ENCODE measurements at regions not wholly inside any gene's neighbourhood (a gene's known extent, or its start where the extent isn't known, plus 50 kb on each side); places are given as distances from the start of the nearest gene placed in this dataset.

DNA sequence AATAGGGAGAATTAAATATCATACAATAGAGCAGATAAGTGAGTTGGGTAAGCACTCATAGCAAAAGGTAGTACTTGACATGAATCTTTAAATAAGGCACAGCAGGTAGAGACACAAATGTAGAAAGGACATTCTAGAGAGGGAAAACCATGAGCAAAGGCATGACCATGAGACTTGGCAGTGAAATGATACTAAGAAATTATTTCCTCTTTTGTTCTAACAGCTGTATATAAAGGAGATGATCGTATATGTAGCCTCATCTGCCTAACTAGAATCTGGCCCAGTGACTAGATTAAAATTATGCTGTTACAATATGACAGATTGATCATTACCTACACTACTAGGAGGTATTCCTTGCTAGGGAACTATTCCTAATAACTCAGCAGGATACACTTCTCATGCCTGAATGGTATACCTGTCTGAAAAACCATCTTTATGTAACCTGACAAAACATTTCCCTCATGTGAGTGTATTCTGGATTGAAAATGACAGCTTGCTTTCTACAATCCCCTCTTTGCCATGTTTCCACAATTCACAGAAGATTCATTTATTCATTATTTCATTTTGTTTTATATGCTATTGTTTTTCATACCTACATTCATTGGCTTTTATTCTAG lies 725.7 kb downstream of the C12orf50 start:
- TF ChIP-seq, protein P1, sequence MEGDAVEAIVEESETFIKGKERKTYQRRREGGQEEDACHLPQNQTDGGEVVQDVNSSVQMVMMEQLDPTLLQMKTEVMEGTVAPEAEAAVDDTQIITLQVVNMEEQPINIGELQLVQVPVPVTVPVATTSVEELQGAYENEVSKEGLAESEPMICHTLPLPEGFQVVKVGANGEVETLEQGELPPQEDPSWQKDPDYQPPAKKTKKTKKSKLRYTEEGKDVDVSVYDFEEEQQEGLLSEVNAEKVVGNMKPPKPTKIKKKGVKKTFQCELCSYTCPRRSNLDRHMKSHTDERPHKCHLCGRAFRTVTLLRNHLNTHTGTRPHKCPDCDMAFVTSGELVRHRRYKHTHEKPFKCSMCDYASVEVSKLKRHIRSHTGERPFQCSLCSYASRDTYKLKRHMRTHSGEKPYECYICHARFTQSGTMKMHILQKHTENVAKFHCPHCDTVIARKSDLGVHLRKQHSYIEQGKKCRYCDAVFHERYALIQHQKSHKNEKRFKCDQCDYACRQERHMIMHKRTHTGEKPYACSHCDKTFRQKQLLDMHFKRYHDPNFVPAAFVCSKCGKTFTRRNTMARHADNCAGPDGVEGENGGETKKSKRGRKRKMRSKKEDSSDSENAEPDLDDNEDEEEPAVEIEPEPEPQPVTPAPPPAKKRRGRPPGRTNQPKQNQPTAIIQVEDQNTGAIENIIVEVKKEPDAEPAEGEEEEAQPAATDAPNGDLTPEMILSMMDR (IDR thresholded peaks at IDR 0.05; ENCODE audit: low read depth, low read length, poor library complexity, severe bottlenecking): no peak
- no peak for TF ChIP-seq EZH2phosphoT487 (IDR thresholded peaks at IDR 0.05; ENCODE audit: borderline replicate concordance, low read length)

All from DOHH2 (cell line).